Peyer's patch (tissue), 4 donors: ENCODE measurements at regions not wholly inside any gene's neighbourhood (a gene's known extent, or its start where the extent isn't known, plus 50 kb on each side); places are given as distances from the start of the nearest gene placed in this dataset.

Source experiments
- DNase-seq, 3 donors: peaks; one replicate each; pipeline ENCODE4 v3.0.0-alpha.2; 2017 to 2019
- H3K27ac ChIP-seq, 4 donors: fragments of 200-600 bp; sonication (generic); one replicate each; pipeline ENCODE4 v1.5.1; 2016 to 2019
- H3K27me3 ChIP-seq, 2 donors: fragments of 200-600 bp; sonication (generic); one replicate each; pipeline ENCODE4 v1.5.1; 2019
- H3K36me3 ChIP-seq, 3 donors: fragments of 200-600 bp; sonication (generic); one replicate each; pipeline ENCODE4 v1.5.1; 2016 to 2019
- H3K4me1 ChIP-seq, 4 donors: fragments of 200-600 bp; sonication (generic); one replicate each; pipeline ENCODE4 v1.5.1; 2016 to 2019
- H3K4me3 ChIP-seq, 4 donors: fragments of 200-600 bp; sonication (generic); 1 replicate in 3 of 4; 2 replicates in 1 of 4; pipeline ENCODE4 v1.5.1; 2016 to 2019; ENCODE audit warnings: mild to moderate bottlenecking in 1 of 4
- H3K9me3 ChIP-seq, 4 donors: fragments of 200-600 bp; sonication (generic); one replicate each; pipeline ENCODE4 v1.5.1; 2016 to 2019; ENCODE audit warnings: mild to moderate bottlenecking in 1 of 4
- CTCF ChIP-seq, 6 experiments: fragments of 450-650 bp in 4 of 6; fragments of 200-600 bp in 2 of 6; sonication (generic) in 1 of 6; IDR thresholded peaks; one replicate each; pipeline ENCODE4 v1.5.1; 2017 to 2019; ENCODE audit warnings: antibody characterized with exemption in 6 of 6, mild to moderate bottlenecking in 3 of 6, moderate library complexity in 1 of 6
- POLR2A ChIP-seq, 2 donors: fragments of 450-650 bp; IDR thresholded peaks; one replicate each; pipeline ENCODE4 v1.5.1; 2017; ENCODE audit warnings: antibody characterized with exemption in 2 of 2, mild to moderate bottlenecking in 2 of 2, moderate library complexity in 2 of 2

GRCh38 chr2:118272391-118272790, 184.1 kb downstream of the INSIG2 start:
- H3K4me1 ChIP-seq: no peaks in the 10 kb centered on the region

DNA sequence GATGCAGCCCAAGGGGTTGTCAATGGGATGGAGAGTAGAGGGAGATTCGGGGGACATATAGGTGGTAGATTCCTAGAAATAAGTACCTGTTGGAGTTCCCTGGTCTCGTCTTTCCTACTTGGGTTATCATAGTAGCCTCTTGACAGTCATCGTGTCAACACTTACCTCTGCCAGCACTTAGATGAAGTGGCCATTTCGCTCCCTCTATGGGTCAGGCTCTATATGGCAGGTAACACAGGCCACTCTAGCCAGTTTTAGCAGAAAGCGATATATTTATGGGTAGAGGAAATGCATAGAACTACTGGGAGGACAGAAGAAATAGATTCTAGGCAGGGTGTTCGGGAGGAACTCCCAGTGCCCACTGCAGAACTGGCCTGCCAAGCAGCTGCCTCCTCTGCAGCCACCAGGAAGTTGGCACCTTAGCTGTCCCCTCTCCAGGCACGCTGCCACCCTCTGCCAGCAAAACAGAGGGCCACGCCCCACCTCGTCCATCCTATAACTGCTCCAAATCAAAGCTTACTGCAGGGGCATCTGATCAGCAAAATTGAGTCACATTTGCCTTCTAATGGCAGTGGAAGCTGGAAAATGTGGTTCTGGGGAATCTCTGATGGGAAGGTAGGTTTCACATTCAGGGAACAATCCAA, 181.3 kb downstream of the INSIG2 start:
- Histone ChIP-seq H3K4me3 (no peak overlapping the region), H3K9me3 (no peaks in the 10 kb centered on the region), H3K4me1 (no peaks in the 10 kb centered on the region), H3K27me3 (no peaks in the 10 kb centered on the region), H3K27ac (no peak overlapping the region), H3K36me3 (no peaks in the 10 kb centered on the region)
- no peak for TF ChIP-seq POLR2A (IDR thresholded peaks at IDR 0.05)
- no peak for TF ChIP-seq CTCF (IDR thresholded peaks at IDR 0.05)
- no peak for DNase-seq

More at GRCh38 chr2:118272391-118272790, 184.1 kb downstream of the INSIG2 start:
- DNase-seq: no peak
- no peaks in the 10 kb centered on the region for H3K36me3 ChIP-seq
- no peak overlapping the region for H3K4me3 ChIP-seq
- TF ChIP-seq CTCF (IDR thresholded peaks at IDR 0.05): no peak
- no peak for TF ChIP-seq POLR2A (IDR thresholded peaks at IDR 0.05)
- H3K27ac ChIP-seq: no peak overlapping the region
- H3K9me3 ChIP-seq: no peaks in the 10 kb centered on the region
- H3K27me3 ChIP-seq: no peaks in the 10 kb centered on the region

- no peaks in the 10 kb centered on the region for H3K4me1 ChIP-seq
- no peaks in the 10 kb centered on the region for H3K27me3 ChIP-seq
- no peak overlapping the region for H3K4me3 ChIP-seq
- no peaks in the 10 kb centered on the region for H3K36me3 ChIP-seq
- DNase-seq: no peak
- TF ChIP-seq CTCF (IDR thresholded peaks at IDR 0.05) (no peak), POLR2A (IDR thresholded peaks at IDR 0.05) (no peak)
- H3K9me3 ChIP-seq: no peaks in the 10 kb centered on the region
- H3K27ac ChIP-seq: no peak overlapping the region
Measured at GRCh38 chr2:118268268-118268667, 180.0 kb downstream of the INSIG2 start.

DNA sequence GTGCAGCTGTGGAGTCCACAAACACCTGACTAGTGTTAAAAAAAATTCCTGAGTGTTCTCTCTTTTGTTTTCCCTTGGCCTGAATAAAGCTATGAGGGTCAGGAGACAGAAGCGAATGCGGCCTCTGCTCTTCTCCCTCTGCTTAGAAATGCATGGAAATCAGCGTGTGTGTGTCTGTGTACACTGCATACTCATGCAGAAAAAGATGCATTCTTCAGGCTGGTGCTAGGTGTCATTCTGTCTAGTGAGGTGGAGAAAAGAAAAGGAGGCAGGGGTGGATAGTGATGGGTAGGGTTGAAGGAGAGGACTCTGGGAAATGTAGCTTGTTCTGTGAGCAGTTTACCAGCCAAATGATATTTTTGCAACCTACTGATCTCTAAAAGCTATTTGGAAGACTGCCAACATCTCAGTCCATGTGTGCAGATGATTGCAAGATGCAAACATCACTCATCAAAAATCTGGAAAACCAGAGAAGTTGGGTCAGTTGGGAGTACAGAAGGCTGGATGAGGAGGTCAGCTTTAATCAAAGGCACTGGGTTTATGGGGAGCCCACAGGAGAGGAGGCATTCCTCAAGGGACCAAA, 177.7 kb downstream of the INSIG2 start:
- H3K27ac ChIP-seq: no peak overlapping the region
- no peaks in the 10 kb centered on the region for H3K27me3 ChIP-seq
- H3K9me3 ChIP-seq: no peaks in the 10 kb centered on the region
- no peak overlapping the region for H3K4me3 ChIP-seq
- no peak for DNase-seq
- no peaks in the 10 kb centered on the region for H3K36me3 ChIP-seq
- TF ChIP-seq POLR2A (IDR thresholded peaks at IDR 0.05) (no peak), CTCF (IDR thresholded peaks at IDR 0.05) (no peak)
- H3K4me1 ChIP-seq: no peaks in the 10 kb centered on the region

DNA sequence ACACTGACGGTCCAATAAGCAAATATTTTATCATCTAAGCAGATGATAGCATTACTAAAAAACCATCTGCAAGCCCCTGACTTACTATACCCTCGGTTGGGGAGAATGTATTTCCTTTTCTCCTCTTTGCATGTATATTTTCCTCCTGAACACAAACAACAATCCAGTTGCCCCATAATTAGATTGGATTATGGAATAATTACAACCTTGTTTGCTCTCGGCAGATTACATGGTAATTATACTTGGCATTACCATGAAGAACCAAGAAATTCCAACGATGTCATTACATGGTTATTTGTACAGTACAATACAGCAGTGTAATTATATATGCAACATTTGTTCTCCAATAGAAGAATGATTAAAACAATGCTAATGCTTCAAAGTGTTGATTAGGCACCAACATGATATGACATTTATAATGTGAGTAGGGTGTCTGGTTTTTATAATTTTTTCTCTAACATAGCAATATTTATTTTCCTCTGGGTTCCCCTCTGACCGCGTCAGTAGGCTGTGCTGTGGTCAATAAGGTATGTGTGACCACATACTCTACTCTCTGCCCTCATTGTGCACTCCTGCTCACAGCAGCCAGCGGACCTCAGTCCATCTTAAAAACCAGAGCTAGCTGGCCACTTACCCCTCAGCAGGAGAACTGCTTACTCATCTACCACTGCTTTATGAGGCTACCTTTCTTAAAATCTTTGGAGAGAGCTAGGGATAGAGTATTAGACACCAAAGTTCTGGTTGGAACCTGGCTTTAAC, 176.1 kb downstream of the INSIG2 start:
- Histone ChIP-seq H3K4me3 (no peak overlapping the region), H3K9me3 (no peaks in the 10 kb centered on the region), H3K27me3 (no peaks in the 10 kb centered on the region), H3K36me3 (no peaks in the 10 kb centered on the region), H3K4me1 (no peaks in the 10 kb centered on the region), H3K27ac (no peak overlapping the region)
- no peak for TF ChIP-seq POLR2A (IDR thresholded peaks at IDR 0.05)
- no peak for TF ChIP-seq CTCF (IDR thresholded peaks at IDR 0.05)
- DNase-seq: no peak
